ENCODE measurements at regions not wholly inside any gene's neighbourhood (a gene's known extent, or its start where the extent isn't known, plus 50 kb on each side); places are given as distances from the start of the nearest gene placed in this dataset.
"Not testable (repeated sequence)": the region's sequence is repeated elsewhere in the genome, so short reads cannot be mapped to it uniquely, and the experiment has no call there.

GRCh38 chr3:163362151-163362550 is 1716.1 kb downstream of the SI start:
- H3K36me3 Mint-ChIP-seq (ENCODE audit: low read depth): no peaks in the 10 kb centered on the region
- H3K27me3 Mint-ChIP-seq (ENCODE audit: low read depth): no peaks in the 10 kb centered on the region
- no peaks in the 10 kb centered on the region for H3K9me3 Mint-ChIP-seq
- no peak for DNase-seq (ENCODE audit: low read depth, low spot score)
- H3K4me3 Mint-ChIP-seq: no peak overlapping the region
- H3K27ac Mint-ChIP-seq (ENCODE audit: unreplicated experiment): no peak overlapping the region
- no peaks in the 10 kb centered on the region for H3K4me1 Mint-ChIP-seq
- TF ChIP-seq, protein P1, sequence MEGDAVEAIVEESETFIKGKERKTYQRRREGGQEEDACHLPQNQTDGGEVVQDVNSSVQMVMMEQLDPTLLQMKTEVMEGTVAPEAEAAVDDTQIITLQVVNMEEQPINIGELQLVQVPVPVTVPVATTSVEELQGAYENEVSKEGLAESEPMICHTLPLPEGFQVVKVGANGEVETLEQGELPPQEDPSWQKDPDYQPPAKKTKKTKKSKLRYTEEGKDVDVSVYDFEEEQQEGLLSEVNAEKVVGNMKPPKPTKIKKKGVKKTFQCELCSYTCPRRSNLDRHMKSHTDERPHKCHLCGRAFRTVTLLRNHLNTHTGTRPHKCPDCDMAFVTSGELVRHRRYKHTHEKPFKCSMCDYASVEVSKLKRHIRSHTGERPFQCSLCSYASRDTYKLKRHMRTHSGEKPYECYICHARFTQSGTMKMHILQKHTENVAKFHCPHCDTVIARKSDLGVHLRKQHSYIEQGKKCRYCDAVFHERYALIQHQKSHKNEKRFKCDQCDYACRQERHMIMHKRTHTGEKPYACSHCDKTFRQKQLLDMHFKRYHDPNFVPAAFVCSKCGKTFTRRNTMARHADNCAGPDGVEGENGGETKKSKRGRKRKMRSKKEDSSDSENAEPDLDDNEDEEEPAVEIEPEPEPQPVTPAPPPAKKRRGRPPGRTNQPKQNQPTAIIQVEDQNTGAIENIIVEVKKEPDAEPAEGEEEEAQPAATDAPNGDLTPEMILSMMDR (conservative IDR thresholded peaks at IDR 0.05): no peak

GRCh38 chr3:163361357-163361878 is 1716.9 kb downstream of the SI start:
- H3K36me3 Mint-ChIP-seq (ENCODE audit: low read depth); H3K4me1 Mint-ChIP-seq; H3K4me3 Mint-ChIP-seq; DNase-seq (ENCODE audit: low read depth, low spot score); H3K27ac Mint-ChIP-seq (ENCODE audit: unreplicated experiment); H3K27me3 Mint-ChIP-seq (ENCODE audit: low read depth); H3K9me3 Mint-ChIP-seq: not testable (repeated sequence)

DNA sequence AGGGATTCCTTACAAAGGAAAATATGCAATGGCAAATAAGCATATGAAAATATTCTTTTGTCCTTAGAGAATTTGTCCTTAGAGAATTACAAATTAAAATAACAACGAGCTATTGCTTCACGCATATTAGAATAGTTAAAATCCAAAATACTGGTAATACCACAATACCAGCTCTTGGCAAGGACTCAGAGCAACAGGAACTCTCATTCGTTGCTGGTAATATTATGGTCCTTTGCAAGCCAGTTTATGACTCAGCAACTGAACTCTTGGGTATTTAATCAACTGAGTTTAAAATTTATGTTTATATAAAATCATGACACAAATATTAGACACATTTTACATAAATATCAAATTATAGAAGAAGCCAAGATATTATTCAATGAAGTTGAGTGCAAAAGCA is 1730.4 kb downstream of the SI start:
- Mint-ChIP-seq H3K9me3 (no peaks in the 10 kb centered on the region), H3K4me1 (no peaks in the 10 kb centered on the region), H3K36me3 (ENCODE audit: low read depth) (no peaks in the 10 kb centered on the region), H3K4me3 (no peak overlapping the region), H3K27ac (ENCODE audit: unreplicated experiment) (no peak overlapping the region), H3K27me3 (ENCODE audit: low read depth) (no peaks in the 10 kb centered on the region)
- no peak for DNase-seq (ENCODE audit: low read depth, low spot score)
- TF ChIP-seq, protein P1 (conservative IDR thresholded peaks at IDR 0.05): no peak

DNA sequence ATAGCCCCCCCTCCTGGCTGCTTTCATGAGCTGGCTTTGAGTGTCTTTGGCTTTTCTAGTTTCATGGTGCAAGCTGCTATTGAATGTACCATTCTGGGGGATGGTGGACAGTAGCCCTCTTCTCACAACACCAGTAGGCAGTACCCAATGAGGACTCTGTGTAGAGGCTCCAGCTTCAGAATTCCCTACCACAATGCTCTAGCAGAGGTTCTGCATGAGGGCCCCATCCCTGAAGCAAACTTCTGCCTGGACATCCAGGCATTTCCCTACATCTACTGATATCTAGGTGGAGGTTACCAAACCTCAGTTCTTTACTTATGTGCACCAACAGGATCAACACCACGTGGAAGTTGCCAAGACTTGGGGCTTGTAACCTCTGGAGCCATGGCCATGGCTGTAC is 1742.9 kb downstream of the SI start:
- Mint-ChIP-seq H3K27me3 (ENCODE audit: low read depth) (no peaks in the 10 kb centered on the region), H3K27ac (ENCODE audit: unreplicated experiment) (no peak overlapping the region), H3K9me3 (peaks cover 9% of the 10 kb centered on the region), H3K4me1 (no peaks in the 10 kb centered on the region), H3K4me3 (no peak overlapping the region), H3K36me3 (ENCODE audit: low read depth) (peaks cover 4% of the 10 kb centered on the region)
- TF ChIP-seq, protein P1 (conservative IDR thresholded peaks at IDR 0.05): no peak
- no peak for DNase-seq (ENCODE audit: low read depth, low spot score)

DNA sequence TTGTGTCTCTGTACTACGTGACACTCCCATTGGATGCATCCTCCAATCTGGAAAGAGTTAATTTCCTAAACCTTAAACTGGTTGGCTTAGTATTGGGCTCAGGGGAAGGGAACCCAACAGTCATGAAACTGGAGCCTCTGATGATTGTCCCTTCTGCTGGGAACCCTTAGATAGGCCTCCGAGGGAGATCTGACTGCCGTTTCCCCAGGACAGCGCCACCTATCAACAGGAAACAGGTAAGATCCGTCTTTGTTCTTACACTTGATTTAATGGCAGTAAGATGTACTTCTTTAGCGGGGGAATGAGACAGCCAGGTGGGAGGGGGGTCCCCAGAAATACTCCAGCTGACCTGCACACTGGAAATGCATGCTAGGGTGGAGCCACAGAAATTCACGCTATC is 1749.6 kb downstream of the SI start:
- no peak for DNase-seq (ENCODE audit: low read depth, low spot score)
- H3K4me1 Mint-ChIP-seq: no peaks in the 10 kb centered on the region

DNA sequence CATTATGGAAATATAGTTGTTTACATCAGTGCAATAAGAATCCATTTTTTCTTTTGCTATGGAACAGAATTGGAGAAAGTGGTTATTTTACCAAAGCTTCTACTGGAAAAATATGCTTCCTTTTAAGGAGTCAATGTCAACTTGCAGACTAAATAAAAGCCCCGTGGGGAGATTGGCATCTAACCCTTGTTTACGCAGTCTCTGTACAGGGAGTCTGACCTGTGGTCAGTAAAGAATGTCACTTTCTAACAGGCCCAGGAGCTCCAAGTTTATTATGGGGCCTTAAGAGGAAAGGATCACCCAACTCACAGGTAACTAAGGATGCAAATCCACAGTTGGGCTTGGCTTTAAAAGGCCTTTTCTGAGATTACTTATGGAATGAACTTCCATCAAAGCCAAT is 1751.2 kb downstream of the SI start:
- no peaks in the 10 kb centered on the region for H3K9me3 Mint-ChIP-seq
- no peak overlapping the region for H3K27ac Mint-ChIP-seq (ENCODE audit: unreplicated experiment)
- no peaks in the 10 kb centered on the region for H3K4me1 Mint-ChIP-seq

More for the DNA sequence above, 1749.6 kb downstream of the SI start:
- Mint-ChIP-seq H3K27ac (ENCODE audit: unreplicated experiment) (no peak overlapping the region), H3K4me3 (no peak overlapping the region), H3K36me3 (ENCODE audit: low read depth) (no peaks in the 10 kb centered on the region), H3K27me3 (ENCODE audit: low read depth) (no peaks in the 10 kb centered on the region), H3K9me3 (peaks cover 2% of the 10 kb centered on the region)
- TF ChIP-seq, protein P1 (conservative IDR thresholded peaks at IDR 0.05): no peak

More for the DNA sequence above, 1751.2 kb downstream of the SI start:
- H3K27me3 Mint-ChIP-seq (ENCODE audit: low read depth): no peaks in the 10 kb centered on the region
- no peaks in the 10 kb centered on the region for H3K36me3 Mint-ChIP-seq (ENCODE audit: low read depth)
- TF ChIP-seq, protein P1 (conservative IDR thresholded peaks at IDR 0.05): no peak
- H3K4me3 Mint-ChIP-seq: no peak overlapping the region
- DNase-seq (ENCODE audit: low read depth, low spot score): no peak

All from neural crest cell (in vitro differentiated cells).